Heart left ventricle (tissue), 16 donors: ENCODE measurements at regions not wholly inside any gene's neighbourhood (a gene's known extent, or its start where the extent isn't known, plus 50 kb on each side); places are given as distances from the start of the nearest gene placed in this dataset.
A peak's percentile ranks its signal among the peaks of the same experiment; 100 is the strongest.

Experiments used
- ATAC-seq, 4 donors: fragments of 200-7000 bp; cut with Tn5 transposase; one replicate each; pipeline ENCODE4 v1.9.1; 2020 to 2022; ENCODE audit warnings: moderate library complexity in 4 of 4, mild to moderate bottlenecking in 3 of 4, moderate number of reproducible peaks in 1 of 4
- DNase-seq, 5 donors: peaks; one replicate each; pipeline ENCODE4 v3.0.0-alpha.2; 2020
- H3K27ac ChIP-seq, 12 donors: fragments of 200-600 bp; sonication (generic) in 4 of 12; one replicate each; pipeline versions ENCODE4 v1.5.0 to v1.8.0; 2016 to 2022; ENCODE audit warnings: mild to moderate bottlenecking in 2 of 12
- H3K27me3 ChIP-seq, 9 donors: fragments of 200-600 bp; sonication (generic) in 2 of 9; one replicate each; pipeline versions ENCODE4 v1.5.1 to v1.8.0; 2016 to 2022; ENCODE audit warnings: mild to moderate bottlenecking in 3 of 9
- H3K36me3 ChIP-seq, 9 donors: fragments of 200-600 bp; sonication (generic) in 2 of 9; one replicate each; pipeline versions ENCODE4 v1.5.0 to v1.8.0; 2018 to 2022; ENCODE audit warnings: mild to moderate bottlenecking in 2 of 9
- H3K4me1 ChIP-seq, 12 donors: fragments of 200-600 bp; sonication (generic) in 4 of 12; one replicate each; pipeline versions ENCODE4 v1.5.0 to v1.8.0; 2016 to 2022; ENCODE audit warnings: mild to moderate bottlenecking in 3 of 12
- H3K4me3 ChIP-seq, 12 donors: fragments of 200-600 bp; sonication (generic) in 4 of 12; one replicate each; pipeline versions ENCODE4 v1.5.0 to v1.8.0; 2017 to 2022; ENCODE audit warnings: mild to moderate bottlenecking in 9 of 12, moderate library complexity in 4 of 12
- H3K9me3 ChIP-seq, 12 donors: fragments of 200-600 bp; sonication (generic) in 4 of 12; one replicate each; pipeline versions ENCODE4 v1.5.0 to v1.8.0; 2016 to 2022; ENCODE audit warnings: mild to moderate bottlenecking in 1 of 12
- CTCF ChIP-seq, 12 donors: fragments of 200-600 bp; sonication (generic) in 4 of 12; IDR thresholded peaks; one replicate each; pipeline versions ENCODE4 v1.5.0 to v1.8.0; 2018 to 2022; ENCODE audit warnings: antibody characterized with exemption in 12 of 12, mild to moderate bottlenecking in 5 of 12
- POLR2A ChIP-seq, 2 donors: fragments of 450-650 bp; IDR thresholded peaks; one replicate each; pipeline ENCODE4 v1.6.1; 2017; ENCODE audit warnings: antibody characterized with exemption in 2 of 2, mild to moderate bottlenecking in 2 of 2, moderate library complexity in 2 of 2
- WGBS, 4 donors: extraction: QIAGEN DNeasy Blood & Tissue Kit in 2 of 4; methylation state at CpG; one replicate each; pipeline versions ENCODE4 v1.1.5 to v1.1.7; 2013 to 2018; 5-methylcytosine and 5-hydroxymethylcytosine counted together
- intact Hi-C, 10 donors: fragments of 100-400 bp; cut with DNase I; formaldehyde crosslinking; loops; one replicate each; pipeline versions ENCODE4 v1.11.1 to v1.14.2; 2022
- donor health status: ischemic (EF 13 %, LVEDD 7.1; RV severe dilation, severe dysfunction).
- donor health status: healthy with polysubstance abuse.
- donor health status: DM: no; HTN: yes; CAD: no.
- donor health status: DM: no; HTN: no; CAD: no.
- donor health status: ischemic (EF 25% LVEDD 6.9; RV normal size, moderate dysfunction).
- donor health status: ischemic (EF 25% LVEDD 5.7; RV mildly dilated, moderate dysfunction).
- donor health status: healthy.
- donor health status: DM: yes; HTN: yes; CAD: no.
- donor health status: ischemic (EF 35%, LVEDD 5.7; RV mildly dilated, moderate dysfunction).
- donor health status: nonischemic (EF 11% LVEDD 7.7; RV severe dilation, severe dysfunction).
- donor health status: DM: yes; HTN: yes; CAD: no.
- donor health status: PGD.
- donor health status: ischemic (EF 29% LVEDD 5.4; RV normal size, mild dysfunction).
- donor health status: nonischemic (EF 23%, LVEDD 6.1; RV moderate dilation, normal function).

GRCh38 chr15:36080759-36081158 lies 498.7 kb upstream of the CDIN1 start:
- Histone ChIP-seq H3K27ac (peak overlapping the region in 1 of 12 donors; percentile 13), H3K4me1 (peaks cover 0 to 3% (median 0%) of the 10 kb centered on the region in 12 donors), H3K36me3 (no peaks in the 10 kb centered on the region), H3K27me3 (no peaks in the 10 kb centered on the region), H3K4me3 (no peak overlapping the region), H3K9me3 (peaks cover 0 to 51% (median 23%) of the 10 kb centered on the region in 12 donors)
- peak in 3 of 5 donors; percentile 37 to 63 (median 62) for DNase-seq
- peak; percentile 86 to 99 (median 94) for ATAC-seq
- WGBS, 4 donors: 20 to 47% (median 38%) methylated on average over 1 to 4 of the region's 4 CpGs
- TF ChIP-seq CTCF (IDR thresholded peaks at IDR 0.05) (no peak), POLR2A (IDR thresholded peaks at IDR 0.05) (no peak)
- intact Hi-C loops: no loop called here

DNA sequence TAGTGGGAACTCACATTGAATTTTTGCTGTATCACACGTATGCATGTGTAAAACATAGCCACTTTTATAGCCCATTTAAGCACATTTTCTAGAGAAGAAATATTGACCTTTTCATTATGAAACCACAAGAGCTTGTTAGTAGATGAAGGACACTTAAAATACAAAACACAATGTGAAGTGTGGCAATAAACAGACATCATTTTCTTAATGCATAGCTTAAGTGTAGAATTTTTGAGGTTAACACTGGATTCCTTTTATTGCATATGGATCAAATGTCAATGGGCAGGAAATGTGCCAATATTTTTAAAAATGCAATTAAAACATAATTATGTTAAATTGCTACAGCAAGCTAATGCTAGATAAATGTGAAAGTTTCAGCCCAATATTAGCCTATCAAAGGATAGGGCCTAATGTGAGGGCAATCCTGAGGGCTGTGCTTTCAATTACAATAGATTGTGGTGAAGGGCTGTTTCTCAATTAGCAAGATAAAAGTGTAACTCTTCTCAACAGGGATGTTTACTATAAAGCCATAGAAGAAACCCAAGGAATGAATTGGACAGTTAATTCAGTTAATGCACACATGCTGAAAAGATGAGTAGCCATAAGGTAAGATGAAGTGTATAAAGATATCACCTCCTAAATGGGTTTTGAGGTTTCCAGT lies 489.0 kb upstream of the CDIN1 start:
- WGBS, 4 donors: 92 to 97% (median 95%) methylated on average over 1 of the region's 1 CpG
- peaks cover 0 to 17% (median 3%) of the 10 kb centered on the region in 12 donors for H3K9me3 ChIP-seq
- no peaks in the 10 kb centered on the region for H3K36me3 ChIP-seq
- no peak for DNase-seq
- H3K4me1 ChIP-seq: no peaks in the 10 kb centered on the region
- H3K4me3 ChIP-seq: no peak overlapping the region
- TF ChIP-seq POLR2A (IDR thresholded peaks at IDR 0.05) (no peak), CTCF (IDR thresholded peaks at IDR 0.05) (no peak)
- no peak overlapping the region for H3K27ac ChIP-seq
- intact Hi-C loops: no loop called here
- no peaks in the 10 kb centered on the region for H3K27me3 ChIP-seq
- no peak for ATAC-seq

DNA sequence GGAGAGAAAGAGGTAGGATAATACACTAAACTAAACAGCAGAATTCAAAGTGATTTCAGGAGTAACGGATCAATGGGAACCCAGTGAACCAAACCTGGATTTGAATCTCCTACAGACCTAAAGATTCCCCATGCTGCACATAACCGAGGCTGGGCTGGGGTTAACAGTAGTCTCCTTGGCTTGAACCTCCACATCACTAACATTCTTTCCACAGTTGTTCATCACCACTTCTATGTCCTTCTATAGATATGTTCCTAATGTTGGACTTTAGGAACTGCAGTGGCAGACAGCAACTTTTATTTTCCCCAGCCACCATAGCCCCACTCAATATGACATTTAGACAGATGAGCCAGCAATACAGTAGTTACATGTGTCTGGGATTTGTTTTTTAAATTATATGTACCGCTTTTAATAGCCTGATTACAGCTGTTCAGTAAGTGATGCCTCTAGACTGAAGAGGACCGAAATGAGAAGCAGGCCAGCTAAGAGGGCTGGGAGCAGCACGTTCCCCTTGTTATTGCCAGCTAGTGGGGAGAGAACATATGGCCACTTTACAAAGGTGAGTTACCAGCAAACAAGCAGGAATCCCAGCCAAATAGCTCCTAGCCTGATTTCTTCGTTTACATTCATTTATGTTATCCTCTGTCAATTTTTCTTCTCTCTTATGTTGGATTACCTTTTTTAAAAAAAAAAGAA lies 472.6 kb upstream of the CDIN1 start:
- Histone ChIP-seq H3K9me3 (no peaks in the 10 kb centered on the region), H3K4me1 (peaks cover 0 to 16% (median 0%) of the 10 kb centered on the region in 12 donors), H3K27ac (peak overlapping the region in 11 of 12 donors; percentile 12 to 86 (median 64)), H3K27me3 (no peaks in the 10 kb centered on the region), H3K4me3 (peak overlapping the region in 8 of 12 donors; percentile 0 to 37 (median 34)), H3K36me3 (no peaks in the 10 kb centered on the region)
- ATAC-seq (peak; percentile 91 to 94 (median 92)), DNase-seq (peak in 4 of 5 donors; percentile 18 to 33 (median 27))
- intact Hi-C loops: no loop called here
- no peak for TF ChIP-seq CTCF (IDR thresholded peaks at IDR 0.05)
- 42 to 52% (median 45%) methylated on average over 6 of the region's 6 CpGs for WGBS, 4 donors

GRCh38 chr15:36108541-36108940 lies 470.9 kb upstream of the CDIN1 start:
- DNase-seq (no peak), ATAC-seq (no peak)
- TF ChIP-seq CTCF (IDR thresholded peaks at IDR 0.05) (no peak), POLR2A (IDR thresholded peaks at IDR 0.05) (no peak)
- intact Hi-C loops: no loop called here
- Histone ChIP-seq H3K27ac (peak overlapping the region in 1 of 12 donors; percentile 83), H3K9me3 (no peaks in the 10 kb centered on the region), H3K4me3 (peak overlapping the region in 6 of 12 donors; percentile 30 to 37 (median 36)), H3K4me1 (peaks cover 0 to 16% (median 0%) of the 10 kb centered on the region in 12 donors), H3K27me3 (no peaks in the 10 kb centered on the region), H3K36me3 (no peaks in the 10 kb centered on the region)
- WGBS, 4 donors: 84 to 88% (median 86%) methylated on average over 2 of the region's 2 CpGs
